Activated CD4-positive, alpha-beta T cell treated with anti-CD3 and anti-CD28 coated beads, Interleukin-2, amount 50 U/mL, for 16 hours (primary cell): ENCODE measurements at regions not wholly inside any gene's neighbourhood (a gene's known extent, or its start where the extent isn't known, plus 50 kb on each side); places are given as distances from the start of the nearest gene placed in this dataset.

Source experiments
- DNase-seq: peaks from one replicate; pipeline ENCODE4 v3.0.0-alpha.2; 2020

- DNase-seq, result no peak
These were observed 55.1 kb upstream of the NETO1 start for GRCh38 chr18:72922895-72923294.
